Left kidney (tissue), 1 donor: ENCODE measurements at regions not wholly inside any gene's neighbourhood (a gene's known extent, or its start where the extent isn't known, plus 50 kb on each side); places are given as distances from the start of the nearest gene placed in this dataset.

ENCODE experiments used
- DNase-seq: peaks from one replicate; pipeline ENCODE4 v3.0.0-alpha.2; 2013

- DNase-seq = no peak
Observed at GRCh38 chr13:37929308-37929707, 59.7 kb upstream of the TRPC4 start.

GRCh38 chr13:37927561-37927960 is 58.0 kb upstream of the TRPC4 start:
- no peak for DNase-seq

- DNase-seq = no peak
Observed at GRCh38 chr13:37925878-37926473, 56.4 kb upstream of the TRPC4 start.

DNA sequence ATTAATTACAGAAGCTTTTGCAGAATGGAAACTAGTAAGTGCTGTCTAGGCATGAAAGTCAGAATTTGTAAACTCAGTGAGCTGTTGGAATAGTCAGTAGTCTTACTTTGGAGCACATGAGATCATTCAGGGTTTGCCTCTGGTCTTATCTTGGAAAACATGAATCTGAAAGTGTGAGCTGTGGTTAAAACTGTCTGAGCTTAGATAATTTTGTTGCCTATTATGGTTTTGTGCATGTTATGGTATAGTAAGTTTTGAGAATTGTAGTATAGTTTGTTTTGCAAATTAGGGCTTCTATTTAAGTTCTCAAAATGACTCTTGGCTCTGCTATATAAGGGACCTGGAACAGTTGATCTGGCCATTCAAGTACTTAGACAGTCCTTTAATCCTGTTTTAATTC is 53.7 kb upstream of the TRPC4 start:
- DNase-seq = no peak

DNA sequence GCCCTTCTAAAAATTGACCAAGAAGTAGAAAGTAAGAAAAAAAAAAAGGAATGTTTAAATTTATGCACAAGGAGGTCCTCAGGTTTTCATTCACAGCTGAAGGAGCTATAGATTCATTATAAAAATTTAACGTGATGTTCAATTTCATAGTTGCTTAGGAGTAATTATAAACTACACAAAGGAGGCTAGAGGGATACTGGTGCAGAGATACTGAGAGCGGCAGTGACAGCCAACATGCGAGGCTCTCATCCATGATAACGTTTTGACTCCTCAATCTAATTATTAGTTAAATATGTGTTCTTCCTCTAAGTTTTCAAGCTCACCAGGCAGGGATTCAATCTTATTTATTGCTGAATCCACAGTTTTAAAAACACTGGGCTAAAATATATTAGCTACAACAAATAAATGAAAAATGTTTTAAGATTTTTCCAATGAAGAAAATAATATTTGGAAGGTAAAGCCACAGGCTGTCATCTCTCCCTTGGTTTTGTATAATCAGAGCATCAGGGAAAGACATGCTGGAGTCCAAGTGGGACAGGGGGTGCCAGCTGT is 49.8 kb upstream of the TRPC4 start:
- DNase-seq = no peak
